Right lobe of liver (tissue), 6 donors: ENCODE measurements at regions not wholly inside any gene's neighbourhood (a gene's known extent, or its start where the extent isn't known, plus 50 kb on each side); places are given as distances from the start of the nearest gene placed in this dataset.

Source experiments
- ATAC-seq, 4 donors: fragments of 200-7000 bp; cut with Tn5 transposase; one replicate each; pipeline ENCODE4 v1.9.1; 2020; ENCODE audit warnings: mild to moderate bottlenecking in 4 of 4, moderate library complexity in 4 of 4
- DNase-seq, 3 donors: peaks; one replicate each; pipeline ENCODE4 v3.0.0-alpha.2; 2020
- H3K27ac ChIP-seq, 3 donors: fragments of 200-600 bp; one replicate each; pipeline ENCODE4 v1.8.0; 2022
- H3K27me3 ChIP-seq, 2 donors: fragments of 200-600 bp; one replicate each; pipeline ENCODE4 v1.8.0; 2022
- H3K36me3 ChIP-seq, 4 donors: fragments of 200-600 bp; sonication (generic) in 1 of 4; one replicate each; pipeline versions ENCODE4 v1.5.1 to v1.8.0; 2017 to 2022; ENCODE audit warnings: control low read depth in 1 of 4
- H3K4me1 ChIP-seq, 4 donors: fragments of 200-600 bp; sonication (generic) in 1 of 4; one replicate each; pipeline versions ENCODE4 v1.5.1 to v1.8.0; 2017 to 2022; ENCODE audit warnings: control low read depth in 1 of 4
- H3K4me3 ChIP-seq, 3 donors: fragments of 200-600 bp; one replicate each; pipeline ENCODE4 v1.8.0; 2022
- H3K9me3 ChIP-seq, 4 donors: fragments of 200-600 bp; sonication (generic) in 1 of 4; one replicate each; pipeline versions ENCODE4 v1.5.1 to v1.8.0; 2017 to 2022; ENCODE audit warnings: control low read depth in 1 of 4
- POLR2A ChIP-seq: fragments of 450-650 bp; IDR thresholded peaks from one replicate; pipeline ENCODE4 v1.6.1; 2017; ENCODE audit warnings: antibody characterized with exemption, mild to moderate bottlenecking
- WGBS: methylation state at CpG from one replicate; pipeline ENCODE4 v1.1.6; 2018; ENCODE audit warnings: low coverage, low lambda C conversion rate; ENCODE audit not compliant: insufficient coverage; ENCODE audit errors: missing lambda C conversion rate; 5-methylcytosine and 5-hydroxymethylcytosine counted together
- intact Hi-C, 2 donors: fragments of 100-400 bp; cut with DNase I; formaldehyde crosslinking; loops; one replicate each; pipeline versions ENCODE4 v1.11.2 to v1.14.1; 2022
- TF ChIP-seq, protein P1 (sequence below), 4 donors: fragments of 200-600 bp in 3 of 4; fragments of 450-650 bp in 1 of 4; IDR thresholded peaks; one replicate each; pipeline versions ENCODE4 v1.5.1 to v1.8.0; 2016 to 2022; ENCODE audit warnings: antibody characterized with exemption in 4 of 4, mild to moderate bottlenecking in 2 of 4
- donor health status: DM: no; HTN: yes; CAD: no.
- donor health status: DM: no; HTN: no; CAD: no.
- donor health status: DM: no; HTN: no; CAD: no.
- donor health status: DM: no; HTN: yes; CAD: no.
- donor health status: DM: no; HTN: yes; CAD: no.

DNA sequence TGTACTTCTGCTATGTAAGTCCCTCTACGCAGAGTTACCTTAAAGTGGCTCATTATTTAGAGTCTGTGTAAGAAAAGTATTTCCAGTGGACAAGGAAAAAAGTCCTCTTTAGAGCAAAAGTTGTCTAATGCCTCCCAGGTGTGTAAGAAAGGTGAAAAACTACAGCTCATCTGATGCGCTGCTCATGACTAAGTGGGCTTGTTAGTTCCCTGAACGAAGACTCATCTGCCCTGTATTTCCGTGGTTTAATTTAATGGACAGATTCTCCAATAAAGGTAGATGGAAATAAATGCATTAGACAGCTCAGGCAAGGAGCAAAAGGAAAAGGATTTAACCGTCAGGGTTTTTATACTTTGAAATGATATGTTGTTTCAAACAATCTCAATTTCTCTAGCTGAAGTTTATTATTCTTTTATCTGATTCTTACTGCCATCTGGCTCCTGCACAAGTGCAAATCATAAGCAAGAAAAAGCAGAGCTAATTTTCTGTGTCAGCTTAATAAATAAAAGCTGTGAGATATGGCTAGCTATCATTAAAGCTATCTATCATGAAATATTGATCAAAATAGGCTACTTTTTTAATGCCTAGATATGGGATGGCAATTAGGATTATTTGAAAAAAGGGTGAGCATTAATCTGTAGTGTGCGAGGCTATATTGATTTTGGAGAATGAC lies 73.7 kb upstream of the PCDH9 start:
- H3K4me1 ChIP-seq: no peaks in the 10 kb centered on the region
- no peaks in the 10 kb centered on the region for H3K27me3 ChIP-seq
- no peak overlapping the region for H3K4me3 ChIP-seq
- no peaks in the 10 kb centered on the region for H3K36me3 ChIP-seq
- DNase-seq: no peak
- no peak overlapping the region for H3K27ac ChIP-seq
- no peaks in the 10 kb centered on the region for H3K9me3 ChIP-seq
- WGBS: 52% methylated on average over 6 of the region's 6 CpGs
- ATAC-seq: no peak
- intact Hi-C loops: no loop called here
- no peak for TF ChIP-seq POLR2A
- TF ChIP-seq, protein P1, sequence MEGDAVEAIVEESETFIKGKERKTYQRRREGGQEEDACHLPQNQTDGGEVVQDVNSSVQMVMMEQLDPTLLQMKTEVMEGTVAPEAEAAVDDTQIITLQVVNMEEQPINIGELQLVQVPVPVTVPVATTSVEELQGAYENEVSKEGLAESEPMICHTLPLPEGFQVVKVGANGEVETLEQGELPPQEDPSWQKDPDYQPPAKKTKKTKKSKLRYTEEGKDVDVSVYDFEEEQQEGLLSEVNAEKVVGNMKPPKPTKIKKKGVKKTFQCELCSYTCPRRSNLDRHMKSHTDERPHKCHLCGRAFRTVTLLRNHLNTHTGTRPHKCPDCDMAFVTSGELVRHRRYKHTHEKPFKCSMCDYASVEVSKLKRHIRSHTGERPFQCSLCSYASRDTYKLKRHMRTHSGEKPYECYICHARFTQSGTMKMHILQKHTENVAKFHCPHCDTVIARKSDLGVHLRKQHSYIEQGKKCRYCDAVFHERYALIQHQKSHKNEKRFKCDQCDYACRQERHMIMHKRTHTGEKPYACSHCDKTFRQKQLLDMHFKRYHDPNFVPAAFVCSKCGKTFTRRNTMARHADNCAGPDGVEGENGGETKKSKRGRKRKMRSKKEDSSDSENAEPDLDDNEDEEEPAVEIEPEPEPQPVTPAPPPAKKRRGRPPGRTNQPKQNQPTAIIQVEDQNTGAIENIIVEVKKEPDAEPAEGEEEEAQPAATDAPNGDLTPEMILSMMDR (IDR thresholded peaks at IDR 0.05): no peak

DNA sequence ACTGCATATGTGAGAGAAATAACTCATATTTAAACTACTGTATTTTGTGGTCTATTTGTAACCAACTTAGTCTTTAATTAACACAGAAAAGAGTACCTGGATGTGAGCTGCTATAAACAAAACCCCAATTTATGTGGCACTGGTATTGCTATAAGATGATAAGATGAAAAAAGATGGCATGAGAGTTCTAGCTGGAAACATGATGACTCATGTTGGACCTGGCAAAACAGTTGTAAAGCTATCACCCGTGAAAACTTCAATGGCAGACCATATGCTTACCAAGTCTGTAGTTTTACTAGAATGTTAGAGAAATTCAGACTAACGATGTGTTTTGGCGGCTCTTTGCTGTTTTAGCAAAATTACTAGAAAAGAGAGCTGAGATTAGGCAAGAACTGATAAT lies 69.6 kb upstream of the PCDH9 start:
- no peaks in the 10 kb centered on the region for H3K4me1 ChIP-seq
- H3K9me3 ChIP-seq: no peaks in the 10 kb centered on the region
- no peaks in the 10 kb centered on the region for H3K36me3 ChIP-seq
- no peak overlapping the region for H3K4me3 ChIP-seq
- ATAC-seq: no peak
- intact Hi-C loops: no loop called here
- no peak for DNase-seq
- TF ChIP-seq, protein P1 (IDR thresholded peaks at IDR 0.05): no peak
- TF ChIP-seq POLR2A: no peak
- H3K27me3 ChIP-seq: no peaks in the 10 kb centered on the region
- 48% methylated on average over 3 of the region's 3 CpGs for WGBS
- no peak overlapping the region for H3K27ac ChIP-seq

DNA sequence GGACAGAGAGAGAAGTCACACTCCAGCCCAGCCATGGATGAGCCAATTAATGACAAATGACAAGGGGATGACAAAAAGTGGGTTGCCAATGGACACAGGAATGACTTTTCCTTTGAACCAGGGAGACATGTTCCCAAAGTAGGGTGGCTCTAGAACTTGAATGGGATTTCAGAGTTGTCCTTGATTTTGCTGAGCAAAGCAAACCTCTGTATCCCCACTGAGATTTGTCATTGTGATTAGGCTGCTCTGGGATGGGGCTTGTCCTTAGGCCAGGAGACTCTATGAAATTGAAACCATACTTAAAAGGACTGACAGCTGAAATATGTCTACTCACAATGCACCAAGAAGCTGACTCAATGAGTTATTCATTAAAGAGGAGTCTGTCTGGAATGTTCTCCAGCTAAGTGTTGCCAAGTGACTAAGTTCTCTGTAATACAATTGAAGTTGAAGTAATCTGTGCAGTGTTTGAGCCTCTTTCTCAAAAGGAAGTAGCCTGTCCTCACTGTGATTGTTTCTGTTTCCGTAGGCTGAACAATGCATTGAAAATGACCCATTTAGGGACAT lies 69.0 kb upstream of the PCDH9 start:
- Histone ChIP-seq H3K36me3 (no peaks in the 10 kb centered on the region), H3K27ac (no peak overlapping the region), H3K4me3 (no peak overlapping the region), H3K9me3 (no peaks in the 10 kb centered on the region), H3K27me3 (no peaks in the 10 kb centered on the region), H3K4me1 (no peaks in the 10 kb centered on the region)
- intact Hi-C loops: no loop called here
- ATAC-seq: no peak
- DNase-seq: no peak
- TF ChIP-seq, protein P1 (IDR thresholded peaks at IDR 0.05): no peak
- no peak for TF ChIP-seq POLR2A
- WGBS: 56% methylated on average over 1 of the region's 1 CpG

DNA sequence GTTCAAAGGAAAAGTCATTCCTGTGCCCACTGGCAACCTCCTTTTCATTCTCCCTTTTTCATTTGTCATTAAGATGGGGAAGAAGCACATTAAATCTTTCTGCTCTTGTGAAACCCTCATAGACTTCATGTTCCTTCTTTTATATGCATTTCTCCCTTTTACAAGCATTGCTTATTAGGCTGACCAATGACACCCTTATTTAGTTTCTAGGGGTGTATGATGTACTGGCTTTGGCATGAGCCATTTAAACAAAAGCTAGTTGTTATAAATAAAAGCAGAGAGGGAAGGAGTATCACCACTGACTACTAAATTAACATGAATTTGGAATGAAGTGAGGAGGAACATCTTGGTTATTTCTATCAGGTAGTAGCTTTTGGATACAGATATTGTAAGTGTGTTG lies 68.2 kb upstream of the PCDH9 start:
- no peak for DNase-seq
- Histone ChIP-seq H3K27me3 (no peaks in the 10 kb centered on the region), H3K4me3 (no peak overlapping the region), H3K4me1 (no peaks in the 10 kb centered on the region), H3K27ac (no peak overlapping the region), H3K9me3 (no peaks in the 10 kb centered on the region), H3K36me3 (no peaks in the 10 kb centered on the region)
- TF ChIP-seq POLR2A: no peak
- TF ChIP-seq, protein P1 (IDR thresholded peaks at IDR 0.05): no peak
- intact Hi-C loops: no loop called here
- ATAC-seq: no peak

DNA sequence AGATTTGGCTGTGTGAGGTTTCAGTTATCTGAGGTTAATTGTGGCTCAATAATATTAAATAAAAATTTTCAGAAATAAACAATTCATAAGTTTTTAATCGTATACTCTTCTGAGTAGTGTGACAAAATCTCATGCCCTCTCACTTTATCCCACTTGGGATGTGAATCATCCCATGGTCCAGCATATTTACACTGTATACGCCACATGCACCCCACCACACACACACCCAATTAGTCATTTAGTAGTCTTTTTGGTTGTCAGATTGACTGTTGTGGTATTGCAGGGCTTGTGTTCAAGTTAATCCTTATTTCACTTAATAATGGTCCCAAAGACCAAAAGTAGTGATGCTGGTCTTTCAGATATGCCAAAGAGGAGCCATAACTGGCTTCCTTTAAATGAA lies 66.4 kb upstream of the PCDH9 start:
- Histone ChIP-seq H3K9me3 (no peaks in the 10 kb centered on the region), H3K27ac (no peak overlapping the region), H3K4me3 (no peak overlapping the region), H3K4me1 (no peaks in the 10 kb centered on the region), H3K36me3 (no peaks in the 10 kb centered on the region), H3K27me3 (no peaks in the 10 kb centered on the region)
- ATAC-seq (no peak), DNase-seq (no peak)
- 58% methylated on average over 2 of the region's 2 CpGs for WGBS
- intact Hi-C loops: no loop called here
- TF ChIP-seq POLR2A: no peak
- TF ChIP-seq, protein P1 (IDR thresholded peaks at IDR 0.05): no peak
